ENCODE measurements at regions not wholly inside any gene's neighbourhood (a gene's known extent, or its start where the extent isn't known, plus 50 kb on each side); places are given as distances from the start of the nearest gene placed in this dataset.

DNA sequence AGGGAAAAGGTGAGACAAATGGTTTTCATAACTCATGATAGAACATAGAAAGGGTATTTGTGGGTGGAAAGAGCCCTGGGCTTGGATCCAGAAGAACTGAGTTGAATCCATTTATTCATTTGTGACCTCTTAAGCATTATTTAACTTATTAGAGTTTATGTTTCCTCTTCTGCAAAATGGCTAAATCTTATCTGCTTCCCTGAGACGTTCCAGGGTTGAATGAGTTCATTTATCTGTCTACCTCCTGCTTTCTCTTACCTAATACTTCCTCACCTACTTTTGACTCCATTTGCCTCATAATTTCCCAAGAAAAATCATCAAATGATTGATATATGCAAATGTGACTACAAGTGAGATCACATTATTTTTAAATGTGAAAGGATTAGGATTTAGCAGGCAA is 152.7 kb upstream of the GAS1 start:
- intact Hi-C loops (cut with DNase I): no loop called here
- Histone ChIP-seq H3K9me3 (no peaks in the 10 kb centered on the region), H3K36me3 (no peaks in the 10 kb centered on the region), H3K27ac (no peak overlapping the region), H3K4me1 (no peaks in the 10 kb centered on the region), H3K27me3 (no peaks in the 10 kb centered on the region), H3K4me3 (no peak overlapping the region), H3K9ac (ENCODE audit: low read depth in 2 of 2, low read length in 2 of 2) (no peak overlapping the region)
- DNase-seq: no peak
- TF ChIP-seq, protein P1, sequence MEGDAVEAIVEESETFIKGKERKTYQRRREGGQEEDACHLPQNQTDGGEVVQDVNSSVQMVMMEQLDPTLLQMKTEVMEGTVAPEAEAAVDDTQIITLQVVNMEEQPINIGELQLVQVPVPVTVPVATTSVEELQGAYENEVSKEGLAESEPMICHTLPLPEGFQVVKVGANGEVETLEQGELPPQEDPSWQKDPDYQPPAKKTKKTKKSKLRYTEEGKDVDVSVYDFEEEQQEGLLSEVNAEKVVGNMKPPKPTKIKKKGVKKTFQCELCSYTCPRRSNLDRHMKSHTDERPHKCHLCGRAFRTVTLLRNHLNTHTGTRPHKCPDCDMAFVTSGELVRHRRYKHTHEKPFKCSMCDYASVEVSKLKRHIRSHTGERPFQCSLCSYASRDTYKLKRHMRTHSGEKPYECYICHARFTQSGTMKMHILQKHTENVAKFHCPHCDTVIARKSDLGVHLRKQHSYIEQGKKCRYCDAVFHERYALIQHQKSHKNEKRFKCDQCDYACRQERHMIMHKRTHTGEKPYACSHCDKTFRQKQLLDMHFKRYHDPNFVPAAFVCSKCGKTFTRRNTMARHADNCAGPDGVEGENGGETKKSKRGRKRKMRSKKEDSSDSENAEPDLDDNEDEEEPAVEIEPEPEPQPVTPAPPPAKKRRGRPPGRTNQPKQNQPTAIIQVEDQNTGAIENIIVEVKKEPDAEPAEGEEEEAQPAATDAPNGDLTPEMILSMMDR (IDR thresholded peaks at IDR 0.05): no peak

DNA sequence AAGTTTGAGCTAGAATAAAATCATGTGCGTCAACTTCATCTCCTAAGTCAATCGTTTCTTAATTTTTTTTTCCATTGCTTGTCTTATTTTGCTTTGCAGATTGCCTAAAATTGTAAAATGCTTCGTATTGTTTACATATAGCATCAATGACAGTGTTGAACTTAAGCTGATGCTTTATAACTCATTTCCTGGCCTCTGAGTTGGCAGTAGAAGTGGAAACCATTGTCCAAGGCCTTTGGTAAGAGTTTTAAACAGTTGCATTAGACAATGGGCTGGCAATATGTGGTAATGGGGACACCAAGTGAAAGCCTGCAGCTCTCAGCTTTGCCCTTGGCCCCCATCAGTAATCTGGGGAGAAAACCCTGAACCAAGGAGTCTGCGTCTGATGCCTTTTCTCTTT is 154.8 kb upstream of the GAS1 start:
- TF ChIP-seq, protein P1 (IDR thresholded peaks at IDR 0.05): no peak
- intact Hi-C loops (cut with DNase I): no loop called here
- Histone ChIP-seq H3K9me3 (no peaks in the 10 kb centered on the region), H3K4me1 (no peaks in the 10 kb centered on the region), H3K9ac (ENCODE audit: low read depth in 2 of 2, low read length in 2 of 2) (no peak overlapping the region), H3K27ac (no peak overlapping the region), H3K36me3 (no peaks in the 10 kb centered on the region), H3K27me3 (no peaks in the 10 kb centered on the region), H3K4me3 (no peak overlapping the region)
- DNase-seq: no peak

- Histone ChIP-seq H3K27ac (no peak overlapping the region), H3K4me3 (no peak overlapping the region), H3K9ac (ENCODE audit: low read depth in 2 of 2, low read length in 2 of 2) (no peak overlapping the region), H3K4me1 (no peaks in the 10 kb centered on the region), H3K27me3 (no peaks in the 10 kb centered on the region), H3K9me3 (no peaks in the 10 kb centered on the region), H3K36me3 (no peaks in the 10 kb centered on the region)
- TF ChIP-seq, protein P1 (IDR thresholded peaks at IDR 0.05): no peak
- intact Hi-C loops (cut with DNase I): loop anchor here (2.0 kb wide), 1 partner anchor 20 kb away; no protein-coding TSS in a partner anchor
- DNase-seq: no peak
These were observed 159.8 kb upstream of the GAS1 start for GRCh38 chr9:87107072-87107471.

- intact Hi-C loops (cut with DNase I): no loop called here
- no peaks in the 10 kb centered on the region for H3K27me3 ChIP-seq
- no peaks in the 10 kb centered on the region for H3K9me3 ChIP-seq
- H3K9ac ChIP-seq (ENCODE audit: low read depth in 2 of 2, low read length in 2 of 2): no peak overlapping the region
- no peak overlapping the region for H3K4me3 ChIP-seq
- TF ChIP-seq, protein P1 (IDR thresholded peaks at IDR 0.05): no peak
- no peaks in the 10 kb centered on the region for H3K4me1 ChIP-seq
- no peaks in the 10 kb centered on the region for H3K36me3 ChIP-seq
- no peak for DNase-seq
- no peak overlapping the region for H3K27ac ChIP-seq
These were observed 161.4 kb upstream of the GAS1 start for GRCh38 chr9:87108661-87109060.

- Histone ChIP-seq H3K27ac (no peak overlapping the region), H3K4me1 (no peaks in the 10 kb centered on the region), H3K36me3 (no peaks in the 10 kb centered on the region), H3K9me3 (no peaks in the 10 kb centered on the region), H3K4me3 (no peak overlapping the region), H3K27me3 (no peaks in the 10 kb centered on the region), H3K9ac (ENCODE audit: low read depth in 2 of 2, low read length in 2 of 2) (no peak overlapping the region)
- TF ChIP-seq, protein P1 (IDR thresholded peaks at IDR 0.05): no peak
- intact Hi-C loops (cut with DNase I): no loop called here
- DNase-seq: no peak
These were observed 161.9 kb upstream of the GAS1 start for GRCh38 chr9:87109231-87109631.

GRCh38 chr9:87109851-87110250 is 162.5 kb upstream of the GAS1 start:
- Histone ChIP-seq H3K27me3 (no peaks in the 10 kb centered on the region), H3K4me1 (no peaks in the 10 kb centered on the region), H3K9me3 (no peaks in the 10 kb centered on the region), H3K9ac (ENCODE audit: low read depth in 2 of 2, low read length in 2 of 2) (no peak overlapping the region), H3K27ac (no peak overlapping the region), H3K36me3 (no peaks in the 10 kb centered on the region), H3K4me3 (no peak overlapping the region)
- intact Hi-C loops (cut with DNase I): no loop called here
- no peak for DNase-seq
- TF ChIP-seq, protein P1 (IDR thresholded peaks at IDR 0.05): no peak
